ENCODE measurements at regions not wholly inside any gene's neighbourhood (a gene's known extent, or its start where the extent isn't known, plus 50 kb on each side); places are given as distances from the start of the nearest gene placed in this dataset.

DNA sequence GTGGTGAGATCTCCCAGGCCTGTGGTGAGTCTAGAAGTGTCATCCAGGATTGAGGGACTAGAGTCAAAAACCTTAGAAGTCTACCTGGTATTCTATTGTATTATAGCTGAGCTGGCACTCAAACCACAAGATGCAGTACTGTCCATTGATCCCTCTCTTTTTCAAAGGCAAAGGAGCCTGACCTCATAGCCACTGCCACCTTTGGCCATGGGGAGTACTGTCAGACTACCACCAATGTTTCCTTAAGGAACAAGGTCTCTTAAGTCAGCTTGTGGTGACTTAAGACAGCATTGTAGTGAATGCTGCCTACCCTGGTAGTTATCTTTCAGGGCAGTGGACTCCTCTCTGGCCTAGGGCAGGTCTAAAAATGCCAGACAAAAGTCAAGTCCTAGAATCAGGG lies 878.0 kb upstream of the MDGA2 start:
- CTCF ChIA-PET: no interaction called here
- no peak for DNase-seq (ENCODE audit: low read depth, low spot score)
- H3K9me3 ChIP-seq (ENCODE audit: control insufficient read depth, insufficient read depth, low read length): peaks cover 15% of the 10 kb centered on the region; the same call in 1 of the 2 replicates
- TF ChIP-seq, protein P1, sequence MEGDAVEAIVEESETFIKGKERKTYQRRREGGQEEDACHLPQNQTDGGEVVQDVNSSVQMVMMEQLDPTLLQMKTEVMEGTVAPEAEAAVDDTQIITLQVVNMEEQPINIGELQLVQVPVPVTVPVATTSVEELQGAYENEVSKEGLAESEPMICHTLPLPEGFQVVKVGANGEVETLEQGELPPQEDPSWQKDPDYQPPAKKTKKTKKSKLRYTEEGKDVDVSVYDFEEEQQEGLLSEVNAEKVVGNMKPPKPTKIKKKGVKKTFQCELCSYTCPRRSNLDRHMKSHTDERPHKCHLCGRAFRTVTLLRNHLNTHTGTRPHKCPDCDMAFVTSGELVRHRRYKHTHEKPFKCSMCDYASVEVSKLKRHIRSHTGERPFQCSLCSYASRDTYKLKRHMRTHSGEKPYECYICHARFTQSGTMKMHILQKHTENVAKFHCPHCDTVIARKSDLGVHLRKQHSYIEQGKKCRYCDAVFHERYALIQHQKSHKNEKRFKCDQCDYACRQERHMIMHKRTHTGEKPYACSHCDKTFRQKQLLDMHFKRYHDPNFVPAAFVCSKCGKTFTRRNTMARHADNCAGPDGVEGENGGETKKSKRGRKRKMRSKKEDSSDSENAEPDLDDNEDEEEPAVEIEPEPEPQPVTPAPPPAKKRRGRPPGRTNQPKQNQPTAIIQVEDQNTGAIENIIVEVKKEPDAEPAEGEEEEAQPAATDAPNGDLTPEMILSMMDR (IDR thresholded peaks at IDR 0.05; ENCODE audit: low read depth, low read length): no peak
- POLR2A ChIA-PET: no interaction called here
- no peak overlapping the region for H3K4me3 ChIP-seq (ENCODE audit: low read depth, low read length)
- no peak overlapping the region for H3K27ac ChIP-seq (ENCODE audit: low read depth, low read length)
- H3K27me3 ChIP-seq (ENCODE audit: control insufficient read depth, insufficient read depth, low read length): no peaks in the 10 kb centered on the region

DNA sequence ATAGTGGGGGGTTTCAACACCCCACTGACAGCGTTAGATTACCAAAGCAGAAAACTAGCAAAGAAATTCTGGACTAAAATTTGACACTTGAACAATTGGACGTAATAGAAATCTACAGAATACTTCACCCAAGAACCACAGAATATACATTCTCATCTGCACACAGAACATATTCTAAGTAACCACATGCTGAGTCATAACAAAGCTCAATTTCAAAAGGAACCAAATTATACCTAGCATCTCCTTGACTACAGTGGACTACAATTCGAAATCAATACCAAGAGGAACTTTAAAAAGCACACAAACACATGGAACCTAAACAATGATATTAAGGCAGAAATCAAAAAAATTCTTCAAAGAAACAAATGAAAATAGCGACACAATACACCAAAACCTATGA lies 871.6 kb upstream of the MDGA2 start:
- TF ChIP-seq, protein P1 (IDR thresholded peaks at IDR 0.05; ENCODE audit: low read depth, low read length): no peak
- no peak for DNase-seq (ENCODE audit: low read depth, low spot score)
- ChIA-PET POLR2A (no interaction called here), CTCF (no interaction called here)
- Histone ChIP-seq H3K27ac (ENCODE audit: low read depth, low read length) (no peak overlapping the region), H3K9me3 (ENCODE audit: control insufficient read depth, insufficient read depth, low read length) (no peaks in the 10 kb centered on the region), H3K4me3 (ENCODE audit: low read depth, low read length) (no peak overlapping the region), H3K27me3 (ENCODE audit: control insufficient read depth, insufficient read depth, low read length) (no peaks in the 10 kb centered on the region)

DNA sequence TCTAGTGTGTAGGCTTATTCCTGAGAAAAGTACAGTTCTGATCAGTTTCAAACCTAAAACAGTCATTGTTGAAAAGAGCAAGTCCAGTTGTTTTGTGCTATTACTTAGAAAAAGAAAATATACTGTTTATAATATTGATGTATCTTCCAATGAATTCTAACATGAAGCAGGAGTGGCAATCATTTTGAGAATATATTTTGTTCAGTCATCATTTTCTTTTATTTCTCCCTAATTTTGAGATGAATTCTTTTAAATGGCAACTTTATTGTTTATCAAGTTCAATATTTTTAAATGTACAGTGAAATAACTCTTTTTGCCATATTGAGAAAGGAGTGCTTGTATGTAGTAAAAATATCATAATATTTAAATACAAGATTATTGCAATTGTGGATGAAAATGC lies 862.2 kb upstream of the MDGA2 start:
- H3K27ac ChIP-seq (ENCODE audit: low read depth, low read length): no peak overlapping the region
- peaks cover 4% of the 10 kb centered on the region; the same call in 1 of the 2 replicates for H3K9me3 ChIP-seq (ENCODE audit: control insufficient read depth, insufficient read depth, low read length)
- no peak overlapping the region for H3K4me3 ChIP-seq (ENCODE audit: low read depth, low read length)
- H3K27me3 ChIP-seq (ENCODE audit: control insufficient read depth, insufficient read depth, low read length): no peaks in the 10 kb centered on the region
- ChIA-PET CTCF (no interaction called here), POLR2A (no interaction called here)
- TF ChIP-seq, protein P1 (IDR thresholded peaks at IDR 0.05; ENCODE audit: low read depth, low read length): no peak
- DNase-seq (ENCODE audit: low read depth, low spot score): no peak

DNA sequence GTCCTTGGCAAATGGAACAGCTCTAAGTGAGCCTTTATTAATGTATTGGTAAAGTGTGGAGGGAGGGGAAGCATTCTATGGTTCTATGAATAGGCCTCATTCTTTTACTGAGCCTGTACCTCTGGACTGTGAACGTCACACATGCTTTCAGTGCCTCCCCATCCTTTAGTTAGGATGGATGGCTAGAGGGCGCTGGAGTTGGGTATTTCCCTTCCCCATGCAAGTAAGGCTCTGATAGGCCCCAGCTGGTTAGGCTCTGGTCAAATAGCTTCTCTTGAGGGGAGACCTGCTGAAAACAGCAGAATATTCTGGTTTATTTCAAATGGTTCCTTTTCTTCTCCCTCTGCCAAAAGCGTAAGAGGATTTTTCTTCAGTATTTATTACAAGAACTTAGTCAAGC lies 860.9 kb upstream of the MDGA2 start:
- no peak for DNase-seq (ENCODE audit: low read depth, low spot score)
- POLR2A ChIA-PET: no interaction called here
- Histone ChIP-seq H3K4me3 (ENCODE audit: low read depth, low read length) (no peak overlapping the region), H3K27ac (ENCODE audit: low read depth, low read length) (no peak overlapping the region), H3K9me3 (ENCODE audit: control insufficient read depth, insufficient read depth, low read length) (peaks cover 2% of the 10 kb centered on the region; the same call in 1 of the 2 replicates), H3K27me3 (ENCODE audit: control insufficient read depth, insufficient read depth, low read length) (no peaks in the 10 kb centered on the region)
- CTCF ChIA-PET: no interaction called here
- TF ChIP-seq, protein P1 (IDR thresholded peaks at IDR 0.05; ENCODE audit: low read depth, low read length): no peak

DNA sequence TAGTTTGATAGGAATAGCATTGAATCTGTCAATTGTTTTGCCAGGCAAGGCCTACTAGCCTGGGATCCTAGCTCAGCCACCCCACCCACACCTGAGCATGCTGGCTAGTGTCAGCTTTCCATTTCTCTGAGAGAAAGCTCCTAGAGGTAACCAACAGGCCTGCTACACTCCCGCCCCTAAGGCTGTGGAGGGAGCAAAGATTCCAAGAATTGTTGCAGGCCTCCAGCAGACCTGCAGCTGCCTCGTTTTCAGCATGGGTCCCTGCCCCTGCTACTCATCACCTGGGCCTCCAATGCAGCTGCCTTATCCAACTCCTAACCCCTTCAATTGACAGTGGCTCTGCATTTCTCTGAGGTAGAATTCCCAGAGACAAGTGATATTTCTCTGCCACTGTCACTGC lies 852.4 kb upstream of the MDGA2 start:
- Histone ChIP-seq H3K27ac (ENCODE audit: low read depth, low read length) (no peak overlapping the region), H3K4me3 (ENCODE audit: low read depth, low read length) (no peak overlapping the region), H3K27me3 (ENCODE audit: control insufficient read depth, insufficient read depth, low read length) (no peaks in the 10 kb centered on the region), H3K9me3 (ENCODE audit: control insufficient read depth, insufficient read depth, low read length) (peaks cover 4% of the 10 kb centered on the region)
- TF ChIP-seq, protein P1 (IDR thresholded peaks at IDR 0.05; ENCODE audit: low read depth, low read length): no peak
- POLR2A ChIA-PET: no interaction called here
- CTCF ChIA-PET: no interaction called here
- DNase-seq (ENCODE audit: low read depth, low spot score): no peak

Measured in AG04450 (cell line).